ENCODE measurements at regions not wholly inside any gene's neighbourhood (a gene's known extent, or its start where the extent isn't known, plus 50 kb on each side); places are given as distances from the start of the nearest gene placed in this dataset.
"Not testable (repeated sequence)": the region's sequence is repeated elsewhere in the genome, so short reads cannot be mapped to it uniquely, and the experiment has no call there.

- Mint-ChIP-seq H3K9me3 (no peaks in the 10 kb centered on the region), H3K36me3 (no peaks in the 10 kb centered on the region), H3K27ac (peak overlapping the region in 1 of 2 donors; percentile 44)
- ATAC-seq = no peak
- no peak for DNase-seq (ENCODE audit: low spot score in 2 of 2)
Observed at GRCh38 chr7:1345796-1346755, 113.2 kb downstream of the MICALL2 start.

DNA sequence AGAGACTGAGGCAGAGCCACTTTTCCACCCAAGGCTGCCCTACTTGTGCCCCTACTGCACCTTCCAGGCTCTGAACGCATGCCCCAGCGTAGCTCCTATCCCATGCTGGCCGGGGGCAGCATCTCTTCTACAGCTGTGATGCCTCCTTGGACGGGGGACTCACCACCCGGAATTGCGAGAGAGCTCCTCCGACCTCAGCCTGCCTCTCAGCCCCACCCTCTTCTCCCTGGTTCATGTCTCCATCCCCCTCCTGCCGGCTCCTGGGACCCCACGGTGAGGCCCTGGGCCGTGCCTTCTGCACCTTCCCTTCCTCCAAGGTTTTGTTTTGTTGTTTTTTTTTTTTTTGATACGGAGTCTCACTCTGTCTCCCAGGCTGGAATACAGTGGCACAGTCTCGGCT is 112.4 kb downstream of the MICALL2 start:
- no peak for ATAC-seq
- Mint-ChIP-seq H3K36me3 (no peaks in the 10 kb centered on the region), H3K27ac (no peak overlapping the region), H3K9me3 (no peaks in the 10 kb centered on the region)
- no peak for DNase-seq (ENCODE audit: low spot score in 2 of 2)

DNA sequence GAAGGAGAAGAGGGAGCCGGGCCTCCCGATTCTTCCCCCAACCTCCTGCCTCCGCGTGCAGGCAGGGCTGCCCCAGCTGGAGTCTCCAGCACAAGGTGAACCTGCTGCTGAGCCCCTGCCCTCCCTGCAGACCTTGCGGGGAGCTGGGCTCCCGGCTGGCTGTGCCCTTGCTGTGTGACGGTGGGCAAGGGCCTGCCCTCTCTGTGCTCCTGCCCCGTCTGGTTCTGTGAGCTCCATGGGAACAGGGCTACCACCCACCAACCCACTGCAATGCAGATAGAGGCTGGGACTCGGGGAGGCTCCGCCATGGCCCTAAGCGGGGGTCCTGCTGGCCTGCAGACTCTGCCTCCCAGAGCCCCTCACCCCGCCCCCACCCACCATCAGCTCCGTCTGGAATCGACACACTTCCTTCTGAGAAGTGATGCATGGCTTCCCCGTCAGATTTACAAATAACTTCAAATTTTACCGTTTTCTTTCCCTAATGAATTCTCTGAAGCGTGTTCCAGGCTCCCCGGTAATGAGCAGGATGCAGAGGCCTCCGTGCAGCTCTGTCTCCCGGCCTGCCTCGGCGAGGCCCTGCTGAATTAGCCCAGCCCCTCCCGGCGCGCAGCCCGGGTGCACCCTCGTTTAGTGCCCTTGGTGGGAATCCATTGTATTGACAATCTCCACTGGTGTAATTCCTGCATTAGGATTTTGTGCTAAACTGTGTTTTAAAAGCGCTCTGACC is 111.0 kb downstream of the MICALL2 start:
- no peaks in the 10 kb centered on the region for H3K36me3 Mint-ChIP-seq
- ATAC-seq (no peak), DNase-seq (ENCODE audit: low spot score in 2 of 2) (no peak)
- no peak overlapping the region for H3K27ac Mint-ChIP-seq
- H3K9me3 Mint-ChIP-seq = no peaks in the 10 kb centered on the region

GRCh38 chr7:1348823-1349335 is 110.4 kb downstream of the MICALL2 start:
- Mint-ChIP-seq H3K9me3 (no peaks in the 10 kb centered on the region), H3K36me3 (no peaks in the 10 kb centered on the region), H3K27ac (no peak overlapping the region)
- ATAC-seq (no peak), DNase-seq (ENCODE audit: low spot score in 2 of 2) (no peak)

GRCh38 chr7:1349351-1349761 is 109.9 kb downstream of the MICALL2 start:
- H3K36me3 Mint-ChIP-seq = no peaks in the 10 kb centered on the region
- DNase-seq (ENCODE audit: low spot score in 2 of 2) (no peak), ATAC-seq (no peak)
- no peak overlapping the region for H3K27ac Mint-ChIP-seq
- H3K9me3 Mint-ChIP-seq = no peaks in the 10 kb centered on the region

GRCh38 chr7:1351881-1352625 is 107.2 kb downstream of the MICALL2 start:
- ATAC-seq (no peak), DNase-seq (ENCODE audit: low spot score in 2 of 2) (no peak)
- no peaks in the 10 kb centered on the region for H3K9me3 Mint-ChIP-seq
- H3K36me3 Mint-ChIP-seq = no peaks in the 10 kb centered on the region
- no peak overlapping the region for H3K27ac Mint-ChIP-seq

- H3K36me3 Mint-ChIP-seq = no peaks in the 10 kb centered on the region
Observed at GRCh38 chr7:1352656-1353271, 106.5 kb downstream of the MICALL2 start.

DNA sequence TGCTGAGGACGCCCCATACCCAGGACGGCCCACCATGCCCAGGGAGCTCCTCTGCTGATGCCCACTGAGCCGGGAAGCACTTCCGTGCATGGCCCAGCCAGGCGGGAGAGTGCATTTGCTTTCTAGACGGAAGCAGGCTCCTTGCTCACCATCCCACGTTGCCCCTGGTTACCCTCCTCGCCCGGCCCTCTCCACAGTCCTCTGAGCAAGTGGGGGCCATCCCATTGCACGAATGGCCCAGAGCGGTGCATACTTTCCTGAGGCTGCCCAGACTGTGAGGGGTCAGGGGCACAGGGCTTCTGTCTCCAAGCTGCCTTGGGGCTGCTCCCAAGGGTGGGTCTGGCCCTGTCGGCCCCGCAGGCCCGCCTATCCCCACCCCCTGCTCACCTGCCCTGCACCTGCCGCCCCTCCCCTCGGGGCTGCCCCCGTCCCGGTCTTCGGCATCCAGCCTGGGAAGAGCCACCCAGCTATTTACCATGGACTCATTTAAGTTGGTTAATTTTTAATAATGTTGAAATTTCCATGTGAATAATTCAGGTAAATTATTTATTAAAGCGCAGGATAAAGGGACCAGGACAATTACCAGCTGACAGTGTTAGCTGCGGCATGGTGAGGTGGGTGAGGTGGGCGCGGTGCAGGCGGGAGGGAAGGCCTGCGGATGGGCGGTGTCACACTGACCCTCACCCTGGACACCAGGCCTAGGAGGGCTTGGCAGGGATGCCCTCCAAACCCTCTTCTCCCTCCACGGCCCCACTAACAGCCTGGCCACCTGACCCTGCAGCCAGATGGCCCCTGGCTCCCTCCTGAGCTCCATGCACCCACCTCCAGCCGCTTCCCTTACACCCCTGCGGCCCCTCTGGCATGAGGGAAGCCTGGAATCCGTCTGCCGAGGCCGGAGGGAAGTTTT is 104.4 kb downstream of the MICALL2 start:
- H3K9me3 Mint-ChIP-seq = no peaks in the 10 kb centered on the region
- DNase-seq (ENCODE audit: low spot score in 2 of 2) = no peak
- no peaks in the 10 kb centered on the region for H3K36me3 Mint-ChIP-seq
- H3K27ac Mint-ChIP-seq = no peak overlapping the region
- ATAC-seq = no peak

More at GRCh38 chr7:1352656-1353271, 106.5 kb downstream of the MICALL2 start:
- no peak overlapping the region for H3K27ac Mint-ChIP-seq
- ATAC-seq (no peak), DNase-seq (ENCODE audit: low spot score in 2 of 2) (no peak)
- no peaks in the 10 kb centered on the region for H3K9me3 Mint-ChIP-seq

- ATAC-seq = no peak
- H3K9me3 Mint-ChIP-seq = no peaks in the 10 kb centered on the region
- no peaks in the 10 kb centered on the region for H3K36me3 Mint-ChIP-seq
- no peak overlapping the region for H3K27ac Mint-ChIP-seq
- DNase-seq (ENCODE audit: low spot score in 2 of 2) = no peak
Observed at GRCh38 chr7:1355568-1356340, 103.5 kb downstream of the MICALL2 start.

- not testable (repeated sequence) for H3K9me3 Mint-ChIP-seq; DNase-seq (ENCODE audit: low spot score in 2 of 2); H3K36me3 Mint-ChIP-seq; H3K27ac Mint-ChIP-seq; ATAC-seq
Observed at GRCh38 chr7:1356853-1357252, 102.4 kb downstream of the MICALL2 start.

DNA sequence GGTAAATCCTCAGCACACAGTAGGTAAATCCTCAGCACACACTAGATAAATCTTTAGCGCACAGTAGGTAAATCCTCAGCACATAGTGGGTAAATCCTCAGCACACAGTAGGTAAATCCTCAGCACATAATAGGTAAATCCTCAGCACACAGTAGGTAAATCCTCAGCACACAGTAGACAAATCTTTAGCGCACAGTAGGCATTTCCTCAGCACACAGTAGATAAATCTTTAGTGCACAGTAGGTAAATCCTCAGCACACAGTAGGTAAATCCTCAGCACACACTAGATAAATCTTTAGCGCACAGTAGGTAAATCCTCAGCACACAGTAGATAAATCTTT is 102.0 kb downstream of the MICALL2 start:
- H3K27ac Mint-ChIP-seq; H3K36me3 Mint-ChIP-seq; H3K9me3 Mint-ChIP-seq; ATAC-seq; DNase-seq (ENCODE audit: low spot score in 2 of 2): not testable (repeated sequence)

DNA sequence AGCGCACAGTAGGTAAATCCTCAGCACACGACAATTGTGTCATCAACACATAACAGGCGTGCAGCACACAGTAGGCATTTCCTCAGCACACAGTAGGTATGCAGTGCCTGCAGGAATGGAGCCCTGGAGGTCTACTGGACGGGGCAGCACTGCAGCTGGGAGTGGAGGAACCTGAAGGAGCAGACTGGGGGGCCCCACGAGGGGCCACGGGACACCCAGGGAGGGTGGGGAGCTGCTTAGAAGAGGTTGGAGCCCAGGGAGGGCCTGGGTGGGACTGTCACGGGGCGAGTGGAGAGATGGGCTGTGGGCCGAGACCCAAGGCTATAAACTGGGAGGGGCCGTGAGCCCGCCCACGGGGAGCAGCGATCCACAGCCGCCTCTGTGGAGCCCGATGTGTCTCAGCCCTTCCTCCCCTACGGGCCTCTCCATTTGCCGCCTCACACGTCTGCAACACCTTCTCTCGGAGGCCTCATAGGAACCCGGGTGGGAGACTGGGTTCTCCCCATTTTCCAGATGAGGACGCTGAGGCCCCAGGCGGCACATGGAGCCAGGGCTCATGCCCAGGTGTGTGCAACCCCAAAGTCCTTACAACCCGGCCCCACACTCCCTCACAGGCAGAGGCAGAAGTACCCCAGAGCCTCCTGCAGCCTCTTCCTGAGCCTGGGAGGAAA is 101.5 kb downstream of the MICALL2 start:
- Mint-ChIP-seq H3K9me3 (no peaks in the 10 kb centered on the region), H3K27ac (no peak overlapping the region), H3K36me3 (no peaks in the 10 kb centered on the region)
- ATAC-seq (peak in 1 of 2 donors; percentile 68), DNase-seq (ENCODE audit: low spot score in 2 of 2) (peak in 1 of 2 donors; percentile 21)

DNA sequence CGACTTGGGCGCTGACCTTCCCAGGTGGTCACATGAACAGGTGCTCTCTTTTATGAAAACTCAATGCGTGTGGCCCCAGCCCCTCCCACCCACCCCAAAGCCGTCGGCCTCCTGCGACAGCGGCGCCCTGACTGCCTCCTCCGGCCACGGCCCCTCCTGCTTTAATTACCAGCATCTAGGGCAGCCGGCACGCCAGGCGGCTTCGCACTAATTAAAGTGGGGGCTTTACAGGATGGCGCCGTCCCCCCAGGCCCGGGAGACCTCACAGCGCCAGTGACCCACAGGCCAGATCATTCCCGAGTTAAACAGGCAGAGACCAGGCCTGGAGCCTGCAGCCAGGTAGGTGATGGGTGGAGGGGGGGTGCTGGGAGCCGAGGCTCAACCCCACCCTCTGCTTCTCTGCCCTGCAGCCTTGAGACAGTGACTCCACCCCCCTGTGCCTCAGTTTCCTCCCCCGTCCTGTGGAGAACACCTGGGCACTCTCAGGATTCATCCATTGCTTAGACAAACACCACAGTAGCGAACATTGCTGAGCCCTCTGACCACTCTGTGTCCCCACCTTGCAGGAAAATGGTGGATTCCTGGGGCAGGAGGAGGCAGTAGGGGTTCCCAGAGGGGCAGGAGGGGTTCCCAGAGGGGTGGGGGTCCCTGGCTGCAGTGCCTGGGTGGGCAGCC is 100.8 kb downstream of the MICALL2 start:
- H3K27ac Mint-ChIP-seq = no peak overlapping the region
- peak in 1 of 2 donors; percentile 35 for ATAC-seq
- no peak for DNase-seq (ENCODE audit: low spot score in 2 of 2)
- no peaks in the 10 kb centered on the region for H3K36me3 Mint-ChIP-seq
- no peaks in the 10 kb centered on the region for H3K9me3 Mint-ChIP-seq

GRCh38 chr7:1359051-1359400 is 100.2 kb downstream of the MICALL2 start:
- no peaks in the 10 kb centered on the region for H3K9me3 Mint-ChIP-seq
- DNase-seq (ENCODE audit: low spot score in 2 of 2) (no peak), ATAC-seq (no peak)
- H3K36me3 Mint-ChIP-seq = no peaks in the 10 kb centered on the region
- no peak overlapping the region for H3K27ac Mint-ChIP-seq
